AG10803 (cell line): ENCODE measurements at regions not wholly inside any gene's neighbourhood (a gene's known extent, or its start where the extent isn't known, plus 50 kb on each side); places are given as distances from the start of the nearest gene placed in this dataset.

ENCODE experiments used
- DNase-seq: peaks from one replicate; pipeline ENCODE4 v3.0.0; 2010; ENCODE audit warnings: low read depth
- H3K4me3 ChIP-seq: 2 replicates; pipeline ENCODE4 v1.5.1; 2011; ENCODE audit warnings: mild to moderate bottlenecking, low read length, control low read depth
- CTCF ChIP-seq: conservative IDR thresholded peaks from 2 replicates; pipeline ENCODE4 v1.5.1; 2011; ENCODE audit warnings: mild to moderate bottlenecking, low read length, control low read depth, inconsistent platforms

DNA sequence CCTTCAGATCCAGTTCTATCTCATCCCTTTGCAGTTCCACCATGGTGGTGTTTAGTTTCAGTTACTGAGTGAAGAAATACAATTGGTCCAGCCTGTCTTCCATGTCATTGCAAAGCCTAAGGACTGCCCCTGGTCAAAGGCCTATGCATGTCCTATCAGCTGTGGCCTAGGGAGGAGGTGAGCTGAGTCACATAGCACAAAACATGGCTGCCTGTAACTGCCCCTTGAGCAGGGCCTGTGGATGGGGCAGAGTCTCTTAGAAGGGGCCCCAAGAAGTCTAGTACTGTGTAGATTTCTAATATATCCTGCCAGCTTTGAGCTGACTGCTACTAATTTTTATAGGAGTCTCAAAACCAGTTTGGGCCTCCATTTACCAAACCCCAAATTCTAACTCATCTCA is 296.7 kb downstream of the FBXW7 start:
- H3K4me3 ChIP-seq: no peak overlapping the region
- no peak for TF ChIP-seq CTCF
- no peak for DNase-seq

- H3K4me3 ChIP-seq: no peak overlapping the region
- DNase-seq: no peak
- no peak for TF ChIP-seq CTCF
These were observed 299.3 kb downstream of the FBXW7 start for GRCh38 chr4:152236519-152237056.

GRCh38 chr4:152235718-152236117 is 300.2 kb downstream of the FBXW7 start:
- no peak overlapping the region for H3K4me3 ChIP-seq
- no peak for DNase-seq
- no peak for TF ChIP-seq CTCF

- no peak for TF ChIP-seq CTCF
- H3K4me3 ChIP-seq: no peak overlapping the region
- no peak for DNase-seq
These were observed 301.3 kb downstream of the FBXW7 start for GRCh38 chr4:152234571-152234970.

- H3K4me3 ChIP-seq: no peak overlapping the region
- no peak for TF ChIP-seq CTCF
- no peak for DNase-seq
These were observed 303.6 kb downstream of the FBXW7 start for GRCh38 chr4:152232271-152232670.

DNA sequence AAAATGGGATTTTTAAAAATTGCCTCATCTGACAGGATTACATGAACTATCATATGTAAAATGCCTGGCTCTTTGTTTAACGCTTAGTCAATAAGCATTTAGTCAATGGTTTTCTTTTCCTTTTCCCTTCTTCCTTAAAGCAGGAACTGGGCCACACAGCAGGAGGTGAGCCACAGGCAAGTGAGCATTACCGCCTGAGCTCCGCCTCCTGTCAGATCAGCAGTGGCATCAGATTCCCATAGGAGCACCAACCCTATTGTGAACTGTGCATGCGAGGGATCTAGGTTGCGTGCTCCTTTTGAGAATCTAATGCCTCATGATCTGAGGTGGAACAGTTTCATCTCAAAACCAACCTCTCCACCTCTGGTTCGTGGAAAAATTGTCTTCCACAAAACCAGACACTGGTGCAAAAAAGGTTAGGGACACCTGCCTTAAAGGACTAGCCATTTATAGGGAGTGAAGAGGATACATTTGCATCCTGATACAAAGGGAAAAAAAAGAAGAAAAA is 306.1 kb downstream of the FBXW7 start:
- TF ChIP-seq CTCF: no peak
- no peak for DNase-seq
- H3K4me3 ChIP-seq: no peak overlapping the region

GRCh38 chr4:152225680-152226079 is 310.2 kb downstream of the FBXW7 start:
- DNase-seq: no peak
- TF ChIP-seq CTCF: no peak
- no peak overlapping the region for H3K4me3 ChIP-seq
